GM10266 (cell line): ENCODE measurements at regions not wholly inside any gene's neighbourhood (a gene's known extent, or its start where the extent isn't known, plus 50 kb on each side); places are given as distances from the start of the nearest gene placed in this dataset.

Source experiments
- DNase-seq: peaks from one replicate; pipeline ENCODE4 v3.0.0; 2012; ENCODE audit errors: extremely low spot score
- CTCF ChIP-seq: IDR thresholded peaks from 2 replicates; pipeline ENCODE4 v1.5.1; 2012; ENCODE audit warnings: mild to moderate bottlenecking, low read depth; ENCODE audit not compliant: control insufficient read depth, insufficient read depth; ENCODE audit errors: missing control alignments

- no peak for TF ChIP-seq CTCF
- DNase-seq: no peak
Observed at GRCh38 chr20:19909725-19910124, 107.4 kb upstream of the NAA20 start.

GRCh38 chr20:19911810-19912382 is 105.3 kb upstream of the NAA20 start:
- no peak for DNase-seq
- no peak for TF ChIP-seq CTCF

- no peak for TF ChIP-seq CTCF
- no peak for DNase-seq
Observed at GRCh38 chr20:19913349-19913748, 103.8 kb upstream of the NAA20 start.

GRCh38 chr20:19913927-19914614 is 103.1 kb upstream of the NAA20 start:
- DNase-seq: no peak

GRCh38 chr20:19915111-19915798 is 101.9 kb upstream of the NAA20 start:
- TF ChIP-seq CTCF: no peak
- peak; percentile 22 for DNase-seq

More at GRCh38 chr20:19913927-19914614, 103.1 kb upstream of the NAA20 start:
- TF ChIP-seq CTCF: no peak

- TF ChIP-seq CTCF: no peak
- DNase-seq: no peak
Observed at GRCh38 chr20:19916531-19917485, 100.4 kb upstream of the NAA20 start.
